ENCODE measurements at regions not wholly inside any gene's neighbourhood (a gene's known extent, or its start where the extent isn't known, plus 50 kb on each side); places are given as distances from the start of the nearest gene placed in this dataset.

GRCh38 chrX:145178268-145178667 is 69.0 kb upstream of the SPANXN1 start:
- no peak for TF ChIP-seq CTCF (IDR thresholded peaks at IDR 0.05; ENCODE audit: borderline replicate concordance)
- Histone ChIP-seq H3K4me3 (no peak overlapping the region), H3K27me3 (ENCODE audit: low read depth) (no peaks in the 10 kb centered on the region), H3K9me3 (replicated peaks) (no peaks in the 10 kb centered on the region), H3K27ac (replicated peaks) (no peak overlapping the region), H3K4me1 (no peaks in the 10 kb centered on the region), H3K36me3 (no peaks in the 10 kb centered on the region)
- intact Hi-C loops (cut with micrococcal nuclease) = no loop called here
- no peak for DNase-seq

- intact Hi-C loops (cut with micrococcal nuclease) = no loop called here
- H3K27me3 ChIP-seq (ENCODE audit: low read depth) = no peaks in the 10 kb centered on the region
- H3K9me3 ChIP-seq (replicated peaks) = no peaks in the 10 kb centered on the region
- no peak overlapping the region for H3K27ac ChIP-seq (replicated peaks)
- no peaks in the 10 kb centered on the region for H3K36me3 ChIP-seq
- no peak overlapping the region for H3K4me3 ChIP-seq
- TF ChIP-seq CTCF (IDR thresholded peaks at IDR 0.05; ENCODE audit: borderline replicate concordance) = peak; percentile 35
- H3K4me1 ChIP-seq = no peaks in the 10 kb centered on the region
- DNase-seq = no peak
Measured at GRCh38 chrX:145190801-145191389, 56.4 kb upstream of the SPANXN1 start.
